PC-9 (cell line): ENCODE measurements at regions not wholly inside any gene's neighbourhood (a gene's known extent, or its start where the extent isn't known, plus 50 kb on each side); places are given as distances from the start of the nearest gene placed in this dataset.
A peak's percentile ranks its signal among the peaks of the same experiment; 100 is the strongest.

Experiments used
- BruUV-seq: library from RNA; stranded (reverse); fragments of 400-500 nt; replicated peaks from 2 replicates; lab custom pipeline; 2021; lab: Mats Ljungman, UMichigan
- CTCF ChIA-PET: fragments of 300-600 bp; sonication (Branson Sonifier 250); formaldehyde crosslinking; loops from one replicate; lab custom pipeline; 2022; ENCODE audit warnings: antibody characterized with exemption; lab: Charles Lee
- POLR2A ChIA-PET: fragments of 300-600 bp; sonication (Branson Sonifier 250); formaldehyde crosslinking; loops from one replicate; lab custom pipeline; 2022; ENCODE audit warnings: antibody characterized with exemption; ENCODE audit not compliant: unreplicated experiment; lab: Charles Lee
- DNase-seq, 2 experiments: peaks; one replicate each; pipeline versions ENCODE4 v3.0.0 to v3.0.0-alpha.2; 2015 to 2022; ENCODE audit warnings: mixed read lengths in 1 of 2
- H2AFZ ChIP-seq: fragments of 200-600 bp; sonication (generic); 2 replicates; pipeline ENCODE4 v1.8.1; 2017; ENCODE audit warnings: antibody characterized with exemption
- H3F3A ChIP-seq: fragments of 200-600 bp; sonication (generic); 2 replicates; pipeline ENCODE4 v1.8.1; 2017; ENCODE audit warnings: antibody characterized with exemption, mild to moderate bottlenecking, low read depth; ENCODE audit not compliant: insufficient read depth
- H3K27ac ChIP-seq: fragments of 200-600 bp; sonication (generic); 2 replicates; pipeline ENCODE4 v1.6.1; 2016; ENCODE audit warnings: mixed run types
- H3K27me3 ChIP-seq: fragments of 200-600 bp; sonication (generic); 2 replicates; pipeline ENCODE4 v1.6.1; 2016; ENCODE audit warnings: low read depth, mixed run types; ENCODE audit not compliant: insufficient read depth
- H3K36me3 ChIP-seq: fragments of 200-600 bp; sonication (generic); 2 replicates; pipeline ENCODE4 v1.6.1; 2016; ENCODE audit warnings: low read depth, mixed run types
- H3K4me1 ChIP-seq: fragments of 200-600 bp; sonication (generic); replicated peaks from 2 replicates; pipeline ENCODE4 v1.6.1; 2016; ENCODE audit warnings: mixed run types; ENCODE audit not compliant: insufficient read depth
- H3K4me2 ChIP-seq: fragments of 200-600 bp; sonication (generic); 2 replicates; pipeline ENCODE4 v1.6.1; 2017; ENCODE audit warnings: mixed run types
- H3K4me3 ChIP-seq: fragments of 200-600 bp; sonication (generic); 2 replicates; pipeline ENCODE4 v1.6.1; 2016; ENCODE audit warnings: mixed run types
- H3K79me2 ChIP-seq: fragments of 200-600 bp; sonication (generic); 2 replicates; pipeline ENCODE4 v1.6.1; 2017; ENCODE audit warnings: low read depth, mixed run types
- H3K9me2 ChIP-seq: fragments of 200-600 bp; sonication (generic); 2 replicates; pipeline ENCODE4 v1.8.1; 2017; ENCODE audit warnings: mild to moderate bottlenecking; ENCODE audit not compliant: insufficient read depth
- H3K9me3 ChIP-seq: fragments of 200-600 bp; sonication (generic); 2 replicates; pipeline ENCODE4 v1.8.1; 2016; ENCODE audit warnings: low read depth; ENCODE audit not compliant: insufficient read depth
- H4K20me1 ChIP-seq: fragments of 200-600 bp; sonication (generic); 2 replicates; pipeline ENCODE4 v1.8.1; 2017; ENCODE audit not compliant: insufficient read depth
- EZH2 ChIP-seq: fragments of 200-600 bp; sonication (generic); IDR thresholded peaks from 2 replicates; pipeline ENCODE4 v1.8.0; 2017; ENCODE audit warnings: antibody characterized with exemption, low read depth
- intact Hi-C: fragments of 100-400 bp; cut with micrococcal nuclease; formaldehyde crosslinking; loops from one replicate; pipeline ENCODE4 v1.10.0; 2022; ENCODE audit not compliant: unreplicated experiment
- TF ChIP-seq, protein P1 (sequence below): fragments of 200-600 bp; sonication (generic); conservative IDR thresholded peaks from 2 replicates; pipeline ENCODE4 v1.6.1; 2017; ENCODE audit warnings: mixed run types, antibody characterized with exemption, mild to moderate bottlenecking, moderate library complexity

DNA sequence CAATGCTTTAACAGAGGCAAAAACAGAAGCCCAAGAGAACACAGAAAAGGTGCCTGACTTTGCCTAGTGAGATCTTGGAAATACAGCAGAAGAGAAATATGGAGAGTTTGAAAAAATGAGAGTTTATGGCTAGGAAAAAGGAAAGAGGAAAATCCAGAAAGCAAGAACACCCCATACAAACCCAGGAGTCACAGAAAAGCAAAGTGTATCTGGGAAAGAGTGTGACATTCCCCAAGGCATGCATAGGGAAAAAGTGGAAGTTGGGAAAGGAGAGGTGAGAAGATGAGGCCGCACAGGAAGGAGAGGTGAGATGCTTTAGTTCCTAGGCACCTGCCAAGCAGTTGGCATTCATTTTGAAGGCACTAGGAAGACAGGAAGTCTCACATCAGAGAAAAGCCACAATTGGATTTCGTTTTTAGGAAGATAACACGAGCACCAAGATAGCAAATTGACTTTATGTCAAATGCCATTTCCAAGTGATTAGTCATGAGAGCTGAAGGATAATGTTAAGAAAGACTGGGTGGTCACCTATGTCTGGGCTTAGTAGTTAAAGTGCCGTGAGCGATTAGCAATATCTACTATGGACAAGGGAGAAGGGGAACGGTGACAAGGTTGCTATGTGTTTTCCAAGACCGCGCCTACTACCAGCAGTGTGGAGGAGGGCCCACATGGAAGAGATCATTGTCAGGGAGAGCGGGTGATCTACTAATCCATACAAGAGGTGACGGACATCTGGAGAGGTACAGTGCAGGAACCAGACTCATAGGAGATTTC, 224.1 kb upstream of the PARD3B start:
- CTCF ChIA-PET: no interaction called here

DNA sequence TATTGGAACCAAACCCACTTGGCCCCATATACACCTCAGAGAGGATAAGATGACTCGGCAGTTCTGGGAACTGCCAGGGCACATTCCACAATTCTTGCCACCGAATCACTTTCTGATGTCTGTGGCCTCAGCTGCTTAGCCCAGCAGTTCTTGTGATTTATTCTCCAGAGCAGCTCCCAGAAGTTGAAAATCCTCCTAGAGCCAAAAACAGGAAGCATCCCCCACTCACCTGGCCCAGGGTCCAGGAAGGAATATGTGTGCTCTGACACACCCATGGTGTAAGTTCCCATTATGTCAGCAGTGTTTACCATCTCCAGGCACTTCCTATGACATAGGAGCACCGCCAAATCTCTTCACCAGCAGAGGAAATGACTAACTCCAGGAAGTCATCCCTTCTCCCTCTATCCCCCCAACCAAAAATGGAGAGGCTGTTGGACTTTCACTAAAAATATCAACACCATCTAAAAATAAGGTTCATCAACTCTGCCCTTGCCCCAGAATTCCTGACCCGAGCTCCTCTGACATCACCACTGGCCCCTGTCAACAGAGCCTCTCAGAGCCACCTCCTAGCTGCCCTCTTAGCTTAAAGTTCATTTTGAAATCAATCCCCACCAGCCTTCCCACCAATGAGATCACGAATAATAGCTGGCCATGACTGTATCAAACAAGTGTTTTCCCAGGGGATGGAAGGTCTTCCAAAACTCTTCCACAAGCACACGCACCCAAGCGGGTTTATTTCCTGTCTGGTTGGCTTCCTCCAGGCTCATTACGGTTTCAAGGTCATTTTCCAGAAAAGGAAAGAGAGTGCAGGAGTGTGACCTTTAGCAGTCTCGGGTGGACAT, 223.1 kb upstream of the PARD3B start:
- Histone ChIP-seq H3K9me3 (no peaks in the 10 kb centered on the region), H3K36me3 (no peaks in the 10 kb centered on the region), H3K4me1 (peaks cover 6% of the 10 kb centered on the region), H4K20me1 (no peaks in the 10 kb centered on the region), H3K79me2 (no peaks in the 10 kb centered on the region), H3K9me2 (no peaks in the 10 kb centered on the region), H3K4me3 (no peak overlapping the region), H3K27ac (no peak overlapping the region), H2AFZ (no peak overlapping the region), H3F3A (no peaks in the 10 kb centered on the region), H3K4me2 (no peak overlapping the region), H3K27me3 (no peaks in the 10 kb centered on the region)
- peak; percentile 15 to 49 for DNase-seq
- intact Hi-C loops: loop anchor here (10.0 kb wide), 1 partner anchor 1603 kb away; no protein-coding TSS in a partner anchor
- ChIA-PET POLR2A (no interaction called here), CTCF (no interaction called here)
- BruUV-seq: no TSS peak
- TF ChIP-seq, protein P1, sequence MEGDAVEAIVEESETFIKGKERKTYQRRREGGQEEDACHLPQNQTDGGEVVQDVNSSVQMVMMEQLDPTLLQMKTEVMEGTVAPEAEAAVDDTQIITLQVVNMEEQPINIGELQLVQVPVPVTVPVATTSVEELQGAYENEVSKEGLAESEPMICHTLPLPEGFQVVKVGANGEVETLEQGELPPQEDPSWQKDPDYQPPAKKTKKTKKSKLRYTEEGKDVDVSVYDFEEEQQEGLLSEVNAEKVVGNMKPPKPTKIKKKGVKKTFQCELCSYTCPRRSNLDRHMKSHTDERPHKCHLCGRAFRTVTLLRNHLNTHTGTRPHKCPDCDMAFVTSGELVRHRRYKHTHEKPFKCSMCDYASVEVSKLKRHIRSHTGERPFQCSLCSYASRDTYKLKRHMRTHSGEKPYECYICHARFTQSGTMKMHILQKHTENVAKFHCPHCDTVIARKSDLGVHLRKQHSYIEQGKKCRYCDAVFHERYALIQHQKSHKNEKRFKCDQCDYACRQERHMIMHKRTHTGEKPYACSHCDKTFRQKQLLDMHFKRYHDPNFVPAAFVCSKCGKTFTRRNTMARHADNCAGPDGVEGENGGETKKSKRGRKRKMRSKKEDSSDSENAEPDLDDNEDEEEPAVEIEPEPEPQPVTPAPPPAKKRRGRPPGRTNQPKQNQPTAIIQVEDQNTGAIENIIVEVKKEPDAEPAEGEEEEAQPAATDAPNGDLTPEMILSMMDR: no peak
- TF ChIP-seq EZH2: no peak

More for the DNA sequence above, 224.1 kb upstream of the PARD3B start:
- no peak for TF ChIP-seq EZH2
- TF ChIP-seq, protein P1: no peak
- POLR2A ChIA-PET: no interaction called here
- no peaks in the 10 kb centered on the region for H3K27me3 ChIP-seq
- no peak for DNase-seq
- no peaks in the 10 kb centered on the region for H3K9me3 ChIP-seq
- no peak overlapping the region for H2AFZ ChIP-seq
- H3F3A ChIP-seq: no peaks in the 10 kb centered on the region
- peaks cover 6% of the 10 kb centered on the region for H3K4me1 ChIP-seq
- no peak overlapping the region for H3K27ac ChIP-seq
- H3K79me2 ChIP-seq: no peaks in the 10 kb centered on the region
- no TSS peak for BruUV-seq
- H3K4me2 ChIP-seq: no peak overlapping the region
- no peaks in the 10 kb centered on the region for H4K20me1 ChIP-seq
- no peak overlapping the region for H3K4me3 ChIP-seq
- H3K36me3 ChIP-seq: no peaks in the 10 kb centered on the region
- H3K9me2 ChIP-seq: no peaks in the 10 kb centered on the region
- intact Hi-C loops: loop anchor here (10.0 kb wide), 1 partner anchor 1604 kb away; no protein-coding TSS in a partner anchor

DNA sequence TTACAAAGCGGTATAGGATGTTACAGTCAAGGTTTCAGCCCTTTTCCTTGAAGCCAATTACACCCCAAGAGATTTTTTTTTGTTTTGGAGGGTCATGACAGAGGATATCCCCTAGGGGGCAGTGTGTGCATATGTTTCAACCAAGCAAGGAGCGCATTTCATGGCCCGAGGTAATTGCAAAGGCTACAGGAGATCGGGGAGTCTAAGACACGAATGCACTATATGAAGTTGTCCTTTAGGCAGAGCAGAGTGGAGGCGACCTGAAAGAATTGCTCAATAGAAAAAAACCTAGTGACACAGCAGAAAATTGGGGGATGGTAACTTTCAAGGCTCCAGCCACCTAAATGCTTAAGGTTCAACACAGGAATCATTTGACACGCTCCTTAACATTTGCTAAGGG, 219.8 kb upstream of the PARD3B start:
- Histone ChIP-seq H3K27me3 (no peaks in the 10 kb centered on the region), H3K4me1 (peaks cover 6% of the 10 kb centered on the region), H4K20me1 (no peaks in the 10 kb centered on the region), H3K9me3 (no peaks in the 10 kb centered on the region), H3K4me2 (no peak overlapping the region), H3F3A (no peaks in the 10 kb centered on the region), H2AFZ (no peak overlapping the region), H3K4me3 (no peak overlapping the region), H3K9me2 (no peaks in the 10 kb centered on the region), H3K27ac (no peak overlapping the region), H3K79me2 (no peaks in the 10 kb centered on the region), H3K36me3 (no peaks in the 10 kb centered on the region)
- no TSS peak for BruUV-seq
- POLR2A ChIA-PET: no interaction called here
- TF ChIP-seq, protein P1: peak; percentile 81
- no peak for TF ChIP-seq EZH2
- intact Hi-C loops: loop anchor here (1.0 to 10.0 kb wide), 5 partner anchors 221 to 1599 kb away; no protein-coding TSS in a partner anchor
- DNase-seq: peak; percentile 48 to 62
- CTCF ChIA-PET: no interaction called here
